GM18907 (cell line): ENCODE measurements at regions not wholly inside any gene's neighbourhood (a gene's known extent, or its start where the extent isn't known, plus 50 kb on each side); places are given as distances from the start of the nearest gene placed in this dataset.

Experiments used
- ATAC-seq: cut with Tn5 transposase; IDR thresholded peaks from one replicate; pipeline ENCODE4 v1.9.1; 2021; ENCODE audit warnings: mild to moderate bottlenecking, moderate library complexity; ENCODE audit not compliant: unreplicated experiment

GRCh38 chr5:15266841-15267240, 233.1 kb upstream of the FBXL7 start:
- ATAC-seq, result no peak

GRCh38 chr5:15266229-15266628, 233.8 kb upstream of the FBXL7 start:
- ATAC-seq, result no peak

DNA sequence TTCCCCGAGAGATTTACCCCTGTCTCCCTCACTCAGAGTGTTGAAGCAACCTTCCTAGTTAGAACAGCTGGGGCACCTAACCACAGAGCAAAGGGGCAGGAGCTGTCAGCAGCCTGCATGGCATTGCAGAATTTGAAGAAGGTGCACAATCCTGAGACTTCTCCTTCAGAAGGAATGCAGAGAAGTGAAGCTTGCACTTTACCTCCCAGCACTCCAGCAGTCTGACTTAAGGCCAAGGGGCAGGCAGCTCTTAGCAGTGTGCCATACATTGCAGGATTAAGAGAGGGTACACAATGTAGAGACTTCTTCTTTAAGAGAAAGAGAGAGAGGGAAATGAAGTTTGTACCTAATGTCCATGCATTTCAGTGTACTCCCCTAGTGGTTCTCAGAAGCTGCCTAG, 236.0 kb upstream of the FBXL7 start:
- no peak for ATAC-seq

DNA sequence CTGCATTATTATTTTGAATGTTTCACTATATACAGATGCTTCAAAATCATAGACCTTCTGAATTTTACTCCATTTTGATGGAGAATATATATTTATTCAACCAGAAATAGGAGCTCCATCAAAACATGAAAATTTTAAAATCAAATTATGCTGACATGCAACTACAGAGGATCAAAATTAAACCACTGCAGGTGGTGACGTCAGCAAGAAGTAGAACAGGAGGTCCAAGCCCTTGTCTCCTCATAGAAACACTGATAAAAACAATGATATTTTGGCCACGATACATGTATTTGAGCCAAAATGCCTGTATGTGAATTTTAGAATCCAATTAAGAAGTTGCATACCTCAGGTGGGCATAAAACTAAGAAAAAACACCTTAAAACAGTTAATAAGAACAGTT, 236.6 kb upstream of the FBXL7 start:
- ATAC-seq, result no peak

DNA sequence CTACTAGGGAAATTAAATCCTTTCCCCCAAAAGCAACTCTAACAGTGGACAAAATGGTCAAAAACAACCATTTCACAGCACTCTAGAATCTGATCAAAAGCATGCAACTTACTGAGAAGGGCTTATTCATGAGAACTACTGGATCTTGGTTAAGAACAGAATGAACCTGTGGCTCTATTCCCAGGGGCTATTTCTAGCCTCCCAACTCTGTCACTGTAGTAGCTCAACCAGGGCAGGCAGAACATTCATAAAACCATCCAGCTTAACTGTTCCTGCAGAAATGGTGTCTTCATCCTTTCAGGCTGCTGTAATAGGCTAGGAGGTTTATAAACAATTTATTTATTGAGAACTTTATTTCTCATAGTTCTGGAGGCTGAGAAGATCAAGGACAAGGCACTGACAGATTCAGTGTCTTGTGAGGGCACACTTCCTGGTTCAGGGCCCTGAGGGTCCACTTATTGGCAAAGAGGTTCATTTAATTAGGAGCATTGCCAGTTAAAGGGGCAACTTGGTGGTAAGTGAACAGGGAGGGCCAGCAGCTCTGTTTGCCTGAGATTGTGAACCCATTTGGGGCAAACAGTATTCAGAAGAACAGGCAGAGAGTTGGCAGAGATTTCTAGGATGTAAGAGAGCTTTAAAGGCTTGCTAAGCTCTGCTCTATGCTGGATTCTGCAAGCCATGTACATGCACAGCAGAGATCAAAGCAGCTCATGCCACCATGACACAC, 238.5 kb upstream of the FBXL7 start:
- ATAC-seq, result no peak

DNA sequence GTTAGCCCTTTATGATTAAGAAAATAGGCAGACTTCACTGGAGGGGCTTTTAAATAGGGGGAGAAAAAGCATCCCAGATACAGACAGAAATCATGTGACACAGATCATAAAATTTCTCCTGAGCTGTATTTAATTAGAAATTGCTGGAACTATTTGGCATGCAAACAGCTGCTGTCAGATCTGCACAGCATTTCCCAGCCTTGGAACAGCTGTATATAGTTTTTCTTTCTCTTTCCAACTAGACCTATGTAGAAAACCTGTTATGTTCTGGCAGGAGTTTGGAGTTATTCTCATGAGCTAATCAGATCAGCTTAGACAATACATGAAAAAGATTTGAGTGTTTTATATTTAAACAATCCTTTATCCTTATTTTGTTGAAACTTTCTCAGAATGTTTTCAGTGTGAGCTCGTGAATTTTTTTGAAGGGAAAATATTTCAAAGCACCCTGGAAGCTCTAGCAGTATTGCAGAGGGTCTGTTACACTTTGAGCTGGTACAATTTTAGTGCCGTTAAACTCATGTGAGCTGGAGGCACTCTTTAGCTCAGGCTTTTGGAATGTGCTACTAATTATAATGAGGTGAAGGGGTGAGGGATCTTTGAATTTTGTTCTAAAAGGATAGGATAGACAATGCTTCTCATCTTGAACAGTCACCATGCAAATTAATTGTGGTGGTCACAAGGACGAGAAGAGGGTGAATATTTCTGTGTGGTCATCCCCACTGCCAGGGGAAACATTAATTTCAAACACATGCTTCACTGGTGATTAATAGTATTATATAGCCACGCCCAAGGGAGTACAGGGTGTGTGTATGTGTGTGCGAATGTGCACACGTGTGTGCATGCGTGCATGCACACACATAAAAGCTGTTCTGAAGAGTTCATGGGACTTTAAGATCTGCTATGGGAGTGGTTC, 239.4 kb upstream of the FBXL7 start:
- no peak for ATAC-seq

DNA sequence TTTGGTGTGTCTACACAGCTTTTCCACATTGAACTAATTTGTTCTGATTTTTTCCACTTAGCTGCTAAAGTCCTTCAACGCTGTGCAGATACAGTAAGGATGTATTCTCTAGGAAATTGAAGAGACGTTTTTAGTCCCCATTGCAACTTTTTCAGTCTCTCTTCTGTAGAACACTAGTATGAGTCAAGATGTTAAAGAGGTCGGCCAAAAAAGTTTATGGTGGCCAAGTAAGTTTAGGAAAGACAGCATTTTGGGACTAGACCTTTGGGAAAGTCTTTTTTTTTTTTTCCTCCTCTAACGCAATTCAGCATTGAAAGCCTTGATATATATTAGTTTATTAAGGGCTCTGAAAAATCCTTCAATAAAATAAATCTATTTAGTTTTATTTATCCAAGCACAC, 243.5 kb upstream of the FBXL7 start:
- no peak for ATAC-seq

GRCh38 chr5:15255576-15255975, 244.4 kb upstream of the FBXL7 start:
- ATAC-seq, result no peak

DNA sequence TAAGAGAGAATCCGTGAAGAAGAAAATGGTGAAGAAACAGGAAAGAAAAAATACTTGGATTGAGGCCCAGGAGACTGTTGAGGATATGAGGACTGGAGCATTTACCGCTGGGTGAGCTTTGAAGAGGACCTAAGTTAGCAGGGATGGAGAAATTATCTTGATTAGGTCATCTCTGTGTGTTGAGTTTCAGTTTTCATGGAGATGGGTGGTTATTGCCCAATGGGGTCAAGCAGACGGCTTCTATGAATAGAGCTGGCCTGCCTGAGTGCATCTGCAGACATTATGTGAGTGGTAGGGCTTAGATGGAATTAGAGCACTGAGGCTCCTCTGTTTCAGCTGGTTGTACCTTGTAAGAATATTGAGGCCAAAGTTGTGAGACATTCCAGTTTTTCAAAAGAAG, 245.4 kb upstream of the FBXL7 start:
- ATAC-seq, result no peak

DNA sequence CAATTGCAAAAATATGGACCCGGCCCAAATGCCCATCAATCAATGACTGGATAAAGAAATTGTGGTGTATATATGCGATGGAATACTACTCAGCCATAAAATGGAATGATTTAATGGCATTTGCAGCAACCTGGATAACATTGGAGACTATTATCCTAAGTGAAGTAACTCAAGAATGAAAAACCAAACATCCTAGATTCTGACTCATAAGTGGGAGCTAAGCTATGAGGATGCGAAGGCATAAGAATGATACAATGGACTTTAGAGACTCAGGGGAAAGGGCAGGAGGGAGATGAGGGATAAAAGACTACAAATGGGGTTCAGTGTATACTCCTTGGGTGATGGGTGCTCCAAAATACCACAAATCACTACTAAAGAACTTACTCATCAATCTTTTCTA, 247.6 kb upstream of the FBXL7 start:
- ATAC-seq, result no peak

DNA sequence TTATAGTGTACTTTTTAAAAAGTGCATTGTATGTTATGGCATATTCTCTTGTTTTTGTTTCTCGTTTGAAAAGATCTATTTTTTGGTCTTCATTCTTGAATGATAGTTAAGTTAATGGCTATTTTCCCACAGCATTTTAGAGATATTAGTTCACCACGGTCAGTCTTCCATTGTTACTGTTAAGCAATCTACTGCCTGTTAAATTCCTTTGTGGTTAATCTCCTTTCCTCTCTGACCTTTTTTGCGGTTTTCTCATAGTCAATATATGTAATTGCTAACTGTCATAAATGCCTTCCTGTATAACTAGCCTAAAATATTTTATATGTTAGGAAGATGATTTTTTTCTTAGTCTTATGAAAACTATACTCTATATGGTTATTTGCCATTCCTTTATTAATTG, 250.8 kb upstream of the FBXL7 start:
- ATAC-seq, result no peak

GRCh38 chr5:15248731-15249130, 251.2 kb upstream of the FBXL7 start:
- ATAC-seq, result peak; percentile 47

- ATAC-seq, result no peak
These were observed 254.1 kb upstream of the FBXL7 start for GRCh38 chr5:15245913-15246312.

- no peak for ATAC-seq
These were observed 256.5 kb upstream of the FBXL7 start for GRCh38 chr5:15243301-15244020.

- ATAC-seq, result no peak
These were observed 258.7 kb upstream of the FBXL7 start for GRCh38 chr5:15241216-15241821.

DNA sequence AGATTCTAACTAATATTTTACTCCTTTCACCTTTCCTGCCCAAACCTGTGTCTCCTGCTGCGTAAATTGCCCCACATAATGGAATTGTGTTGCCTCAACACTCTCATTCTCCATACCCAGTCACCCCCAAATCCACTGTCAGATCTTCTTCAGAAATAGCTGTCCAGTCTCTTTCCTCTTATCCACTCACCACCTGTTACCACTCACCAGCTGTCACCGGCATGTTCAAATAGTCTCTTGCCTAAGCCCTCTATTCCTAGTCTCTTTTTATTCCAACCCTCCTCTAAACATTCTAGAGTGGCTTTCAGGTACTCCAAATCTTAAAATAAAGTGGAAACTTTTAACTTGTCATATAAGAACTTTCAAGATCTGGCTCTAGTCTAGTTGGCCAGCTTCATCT, 262.0 kb upstream of the FBXL7 start:
- no peak for ATAC-seq

GRCh38 chr5:15236911-15237508, 263.0 kb upstream of the FBXL7 start:
- ATAC-seq, result no peak

- ATAC-seq, result no peak
These were observed 265.1 kb upstream of the FBXL7 start for GRCh38 chr5:15234911-15235310.

DNA sequence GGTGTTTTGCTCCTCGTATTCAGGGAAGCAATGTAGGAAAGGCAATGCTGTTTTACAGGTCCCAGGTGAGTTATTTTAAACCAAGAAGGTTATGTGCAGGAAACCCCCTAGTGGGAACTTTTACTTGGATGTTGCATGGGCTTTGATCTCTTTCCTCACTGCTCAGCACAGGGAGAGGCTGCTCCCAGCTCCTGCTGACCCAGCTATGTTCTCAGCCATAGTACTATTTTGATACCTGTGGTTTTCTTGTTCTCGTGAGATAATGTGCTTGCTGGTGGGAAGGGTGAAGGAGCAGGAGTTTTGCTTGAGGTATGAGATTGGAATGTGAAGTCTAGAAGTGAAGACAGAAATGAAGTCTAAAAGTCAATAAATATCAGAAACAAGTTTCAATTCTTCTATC, 265.6 kb upstream of the FBXL7 start:
- ATAC-seq, result no peak

- ATAC-seq, result no peak
These were observed 266.4 kb upstream of the FBXL7 start for GRCh38 chr5:15233566-15233965.

GRCh38 chr5:15222156-15222555, 277.8 kb upstream of the FBXL7 start:
- no peak for ATAC-seq
